K562 (cell line): ENCODE measurements at regions not wholly inside any gene's neighbourhood (a gene's known extent, or its start where the extent isn't known, plus 50 kb on each side); places are given as distances from the start of the nearest gene placed in this dataset.

Experiments
- ATAC-seq: fragments of 200-7000 bp; cut with Tn5 transposase; 3 replicates; pipeline ENCODE4 v1.9.1; 2020; ENCODE audit warnings: moderate library complexity
- BruUV-seq: library from RNA; stranded (reverse); fragments of 400-500 nt; replicated peaks from 2 replicates; lab custom pipeline; 2021; lab: Mats Ljungman, UMichigan
- CTCF ChIA-PET: fragments of 300-600 bp; formaldehyde crosslinking; extraction: SDS; loops from one replicate; lab custom pipeline; 2021; ENCODE audit warnings: low intra/inter-chr PET ratio; lab: Yijun Ruan, JAX
- POLR2A ChIA-PET: fragments of 300-600, 350-650 bp; sonication (Branson Sonifier 250); formaldehyde crosslinking; extraction: SDS; loops from one replicate; lab custom pipeline; 2021; ENCODE audit warnings: antibody characterized with exemption, inconsistent platforms; lab: Yijun Ruan, JAX
- DNase-seq, 4 experiments: peaks; one replicate each; pipeline versions ENCODE4 v3.0.0 to v3.0.0-alpha.2; 2011 to 2018; ENCODE audit warnings: low spot score in 3 of 4, mixed read lengths in 3 of 4; ENCODE audit errors: extremely low read depth in 1 of 4
- FAIRE-seq: peaks from 2 replicates; lab custom pipeline; 2011; peaks lifted over from hg19 to GRCh38; lab: Jason Lieb, UNC
- H2AFZ ChIP-seq: 2 replicates; pipeline ENCODE4 v1.6.0; 2011; ENCODE audit warnings: low read depth, low read length, control low read depth, inconsistent platforms
- H3K27ac ChIP-seq: fragments of 200-600 bp; 3 replicates; pipeline ENCODE4 v1.8.0; 2011; ENCODE audit warnings: low read depth, mild to moderate bottlenecking, control low read depth, inconsistent platforms, low read length, moderate library complexity, mixed read lengths; ENCODE audit errors: extremely low read depth
- H3K27me3 ChIP-seq, 2 experiments: fragments of 300-600 bp in 1 of 2; 2 replicates in 1 of 2; 3 replicates in 1 of 2; pipeline versions ENCODE4 v1.6.0 to v1.8.0; 2011; ENCODE audit warnings: inconsistent platforms in 2 of 2, low read length in 2 of 2, mild to moderate bottlenecking in 1 of 2, mixed read lengths in 1 of 2, moderate library complexity in 1 of 2; ENCODE audit not compliant: control insufficient read depth in 2 of 2, insufficient read depth in 2 of 2
- H3K36me3 ChIP-seq: fragments of 300-600 bp; 3 replicates; pipeline ENCODE4 v1.8.0; 2011; ENCODE audit warnings: mild to moderate bottlenecking, low read length, inconsistent platforms; ENCODE audit not compliant: control insufficient read depth, insufficient read depth
- H3K4me1 ChIP-seq, 2 experiments: fragments of 200-600 bp in 1 of 2; replicated peaks in 1 of 2; 2 replicates in 1 of 2; 3 replicates in 1 of 2; pipeline versions ENCODE4 v1.5.1 to v1.8.0; 2011; ENCODE audit warnings: inconsistent platforms in 2 of 2, low read length in 2 of 2, mild to moderate bottlenecking in 1 of 2, mixed read lengths in 1 of 2, moderate library complexity in 1 of 2; ENCODE audit not compliant: control insufficient read depth in 2 of 2, insufficient read depth in 2 of 2
- H3K4me2 ChIP-seq: 2 replicates; pipeline ENCODE4 v1.6.1; 2011; ENCODE audit warnings: low read length, control low read depth, inconsistent platforms, mixed read lengths; ENCODE audit not compliant: insufficient read depth
- H3K4me3 ChIP-seq: fragments of 200-600 bp; sonication (generic), shearing (Covaris generic); 2 replicates; pipeline ENCODE4 v1.5.1; 2016; ENCODE audit warnings: control low read depth, inconsistent platforms
- H3K79me2 ChIP-seq: fragments of 200-600 bp; 3 replicates; pipeline ENCODE4 v1.8.0; 2011; ENCODE audit warnings: low read length, inconsistent platforms; ENCODE audit not compliant: control insufficient read depth, insufficient read depth
- H3K9ac ChIP-seq, 2 experiments: 2 replicates each; pipeline versions ENCODE4 v1.6.0 to v1.6.1; 2011; ENCODE audit warnings: low read depth in 2 of 2, low read length in 2 of 2, control low read depth in 1 of 2, inconsistent platforms in 1 of 2, mild to moderate bottlenecking in 1 of 2, mixed read lengths in 1 of 2; ENCODE audit not compliant: insufficient read depth in 1 of 2
- H3K9me1 ChIP-seq: one replicate; pipeline ENCODE4 v1.6.0; 2011; ENCODE audit warnings: inconsistent platforms, mild to moderate bottlenecking, low read length, moderate library complexity; ENCODE audit not compliant: control insufficient read depth, insufficient read depth
- H3K9me3 ChIP-seq: replicated peaks from 2 replicates; pipeline ENCODE4 v1.5.1; 2011; ENCODE audit warnings: low read depth, low read length, inconsistent platforms; ENCODE audit not compliant: control insufficient read depth, insufficient read depth
- H4K20me1 ChIP-seq: replicated peaks from 2 replicates; pipeline ENCODE4 v1.6.1; 2011; ENCODE audit warnings: low read length, inconsistent platforms, mixed read lengths; ENCODE audit not compliant: control insufficient read depth, insufficient read depth
- ARHGAP35 ChIP-seq: fragments of 450-650 bp; IDR thresholded peaks from 2 replicates; pipeline ENCODE4 v1.6.1; 2018; ENCODE audit not compliant: partially characterized antibody
- CC2D1A ChIP-seq: fragments of 450-650 bp; IDR thresholded peaks from 2 replicates; pipeline ENCODE4 v1.6.1; 2017; ENCODE audit warnings: mild to moderate bottlenecking
- CHAMP1 ChIP-seq: fragments of 450-650 bp; IDR thresholded peaks from 2 replicates; pipeline ENCODE4 v1.6.1; 2016; ENCODE audit warnings: mild to moderate bottlenecking
- EHMT2 ChIP-seq: fragments of 450-650 bp; IDR thresholded peaks from 2 replicates; pipeline ENCODE4 v1.6.1; 2018; ENCODE audit warnings: antibody characterized with exemption
- ETS1 ChIP-seq: conservative IDR thresholded peaks from 2 replicates; pipeline ENCODE4 v1.6.1; 2011; ENCODE audit warnings: low read depth, mild to moderate bottlenecking, low read length; ENCODE audit not compliant: control insufficient read depth
- HMG20A ChIP-seq: fragments of 450-650 bp; formaldehyde crosslinking; conservative IDR thresholded peaks from 2 replicates; pipeline ENCODE4 v1.4.0; 2020; ENCODE audit warnings: mild to moderate bottlenecking, mixed read lengths
- ILF3 ChIP-seq: fragments of 450-650 bp; IDR thresholded peaks from 2 replicates; pipeline ENCODE4 v1.6.1; 2018; ENCODE audit warnings: antibody characterized with exemption, mild to moderate bottlenecking, moderate library complexity, borderline replicate concordance
- MLX ChIP-seq, 2 experiments: fragments of 450-650 bp in 1 of 2; sonication (generic) in 1 of 2; formaldehyde crosslinking; conservative IDR thresholded peaks; 2 replicates each; pipeline versions ENCODE4 v1.4.0 to v1.8.1; 2020 to 2022; ENCODE audit warnings: mild to moderate bottlenecking in 1 of 2, missing genetic modification reagents in 1 of 2
- MXI1 ChIP-seq: IDR thresholded peaks from 2 replicates; pipeline ENCODE4 v1.6.1; 2011; ENCODE audit warnings: low read depth, mild to moderate bottlenecking, improper control_type of control experiment, low read length
- SMARCA4 ChIP-seq: fragments of 450-650 bp; IDR thresholded peaks from 2 replicates; pipeline ENCODE4 v1.6.1; 2016
- TAF1 ChIP-seq: IDR thresholded peaks from 2 replicates; pipeline ENCODE4 v1.6.1; 2011; ENCODE audit warnings: mild to moderate bottlenecking, low read length, moderate library complexity; ENCODE audit not compliant: insufficient read depth, control insufficient read depth, severe bottlenecking; ENCODE audit errors: extremely low read depth
- ZNF274 ChIP-seq: IDR thresholded peaks from 2 replicates; pipeline ENCODE4 v1.6.1; 2011; ENCODE audit warnings: low read depth, mild to moderate bottlenecking, low read length, moderate library complexity, borderline replicate concordance
- ZNF324 ChIP-seq: fragments of 250-450 bp; sonication (Bioruptor Pico); IDR thresholded peaks from 2 replicates; pipeline ENCODE4 v1.4.0; 2020; ENCODE audit warnings: mild to moderate bottlenecking
- ZNF639 ChIP-seq, 2 experiments: fragments of 200-800 bp in 1 of 2; sonication (Bioruptor generic) in 1 of 2; sonication (generic) in 1 of 2; formaldehyde crosslinking in 1 of 2; IDR thresholded peaks in 1 of 2; conservative IDR thresholded peaks in 1 of 2; 2 replicates each; pipeline versions ENCODE4 v1.5.0 to v1.6.1; 2016 to 2020; ENCODE audit warnings: missing compliant biosample characterization in 1 of 2, missing genetic modification characterization in 1 of 2, missing genetic modification reagents in 1 of 2
- in situ Hi-C: fragments of 300-500 bp; cut with MboI; formaldehyde crosslinking; loops from 4 replicates; pipeline ENCODE4 v1.15.0; 2018; ENCODE audit warnings: inconsistent platforms, mixed read lengths
- intact Hi-C: fragments of 100-400 bp; cut with micrococcal nuclease; formaldehyde crosslinking; loops from 2 replicates; pipeline ENCODE4 v1.14.2; 2022

GRCh38 chr6:77561768-77562314 is 91.0 kb upstream of the MEI4 start (continued):
- TF ChIP-seq EHMT2 (no peak), MLX (CRISPR knock-in tag; conservative IDR thresholded peaks at IDR 0.05) (no peak), TAF1 (no peak)
- TF ChIP-seq, all 486 proteins: peak for 0

- H3K9me1 ChIP-seq: no peaks in the 10 kb centered on the region
- no peak overlapping the region for H3K4me3 ChIP-seq
- in situ Hi-C loops: no loop called here
- DNase-seq (no peak), FAIRE-seq (no peak), ATAC-seq (no peak)
- H3K36me3 ChIP-seq: no peaks in the 10 kb centered on the region
- H2AFZ ChIP-seq: no peak overlapping the region
- H3K27ac ChIP-seq: no peak overlapping the region
- ChIA-PET POLR2A (no interaction called here), CTCF (no interaction called here)
- no peaks in the 10 kb centered on the region for H4K20me1 ChIP-seq
- no TSS peak for BruUV-seq
- no peaks in the 10 kb centered on the region for H3K27me3 ChIP-seq
- no peaks in the 10 kb centered on the region; the same call in 1 of the 2 replicates for H3K9me3 ChIP-seq
- H3K4me2 ChIP-seq: no peak overlapping the region
- H3K4me1 ChIP-seq: no peaks in the 10 kb centered on the region
- intact Hi-C loops: no loop called here
- H3K9ac ChIP-seq: no peak overlapping the region
- H3K79me2 ChIP-seq: no peaks in the 10 kb centered on the region
- TF ChIP-seq HMG20A (no peak), SMARCA4 (no peak), ILF3 (no peak), CHAMP1 (no peak), ZNF324 (CRISPR knock-in tag) (no peak), ETS1 (no peak), ZNF274 (no peak), ZNF639 (CRISPR knock-in tag; conservative IDR thresholded peaks at IDR 0.05 in 1 of 2, IDR thresholded peaks at IDR 0.05 in 1 of 2) (no peak), CC2D1A (no peak), ARHGAP35 (no peak), MXI1 (no peak)
These were observed 87.5 kb upstream of the MEI4 start for GRCh38 chr6:77565370-77565769.
